ENCODE measurements at regions not wholly inside any gene's neighbourhood (a gene's known extent, or its start where the extent isn't known, plus 50 kb on each side); places are given as distances from the start of the nearest gene placed in this dataset.

DNA sequence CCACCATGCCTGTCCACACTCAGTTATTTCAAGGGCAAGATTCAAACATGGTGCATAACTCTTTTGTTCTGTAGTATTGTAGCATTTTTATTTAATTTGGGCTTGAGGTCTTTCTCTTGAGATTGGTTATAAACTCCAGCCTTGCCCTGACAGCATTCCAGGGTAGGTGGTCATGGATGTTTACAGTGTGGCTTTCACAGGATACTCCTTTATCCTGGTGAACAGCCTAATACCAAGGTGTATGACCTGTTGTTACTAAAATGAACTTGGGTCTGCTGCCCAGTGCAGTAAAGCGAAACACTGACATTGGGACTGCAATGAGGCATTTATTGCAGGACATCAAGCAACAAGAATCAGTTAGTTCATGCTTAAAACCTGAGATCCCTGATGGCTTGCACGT lies 434.8 kb downstream of the ANKRD50 start:
- TF ChIP-seq CTCF (IDR thresholded peaks at IDR 0.05) (no peak), POLR2A (IDR thresholded peaks at IDR 0.05) (no peak), POLR2AphosphoS5 (IDR thresholded peaks at IDR 0.05) (no peak)

Measured in sigmoid colon (tissue), 4 donors.